ENCODE measurements at regions not wholly inside any gene's neighbourhood (a gene's known extent, or its start where the extent isn't known, plus 50 kb on each side); places are given as distances from the start of the nearest gene placed in this dataset.

DNA sequence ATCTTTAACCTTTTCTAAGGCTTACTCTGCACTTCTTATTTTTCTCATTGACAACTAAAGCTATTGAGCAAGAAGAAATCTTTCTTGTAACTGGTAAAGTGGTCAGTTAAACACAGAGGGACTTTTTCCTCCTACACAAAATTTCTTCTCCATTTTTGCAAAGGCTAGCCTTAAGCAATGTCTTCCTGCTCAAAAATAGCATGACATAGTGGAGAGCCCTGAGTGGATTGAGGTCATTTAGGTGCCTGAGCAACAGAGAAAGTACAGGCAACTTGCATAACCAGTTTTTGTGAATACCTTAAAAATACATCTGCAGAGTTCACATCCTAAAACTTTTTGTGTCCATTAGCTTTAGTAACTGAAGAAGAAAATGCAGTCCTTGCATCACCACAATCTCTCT, 144.7 kb upstream of the TTC14 start (continued):
- TF ChIP-seq VEZF1 (CRISPR knock-in tag; IDR thresholded peaks at IDR 0.05), result no peak

- intact Hi-C loops (cut with micrococcal nuclease) (no loop called here), in situ Hi-C loops (cut with MboI) (no loop called here)
- ATAC-seq (no peak), FAIRE-seq (no peak), DNase-seq (ENCODE audit: extremely low read depth in 1 of 4, low spot score in 3 of 4) (no peak)
- TF ChIP-seq KLF16 (IDR thresholded peaks at IDR 0.05), result no peak
- ChIA-PET POLR2A (no interaction called here), CTCF (ENCODE audit: low intra/inter-chr PET ratio) (no interaction called here)
- Histone ChIP-seq H3K4me1 (replicated peaks in 1 of 2; ENCODE audit: control insufficient read depth in 2 of 2, insufficient read depth in 2 of 2, low read length in 2 of 2) (no peaks in the 10 kb centered on the region), H3K9me1 (ENCODE audit: control insufficient read depth, insufficient read depth, low read length) (no peaks in the 10 kb centered on the region), H3K79me2 (ENCODE audit: control insufficient read depth, insufficient read depth, low read length) (no peaks in the 10 kb centered on the region), H3K36me3 (ENCODE audit: control insufficient read depth, insufficient read depth, low read length) (no peaks in the 10 kb centered on the region), H3K27ac (ENCODE audit: extremely low read depth, low read depth, low read length) (no peak overlapping the region), H3K4me3 (no peak overlapping the region), H3K9me3 (replicated peaks; ENCODE audit: control insufficient read depth, insufficient read depth, low read depth, low read length) (no peaks in the 10 kb centered on the region), H3K9ac (ENCODE audit: insufficient read depth in 1 of 2, low read depth in 2 of 2, low read length in 2 of 2) (no peak overlapping the region), H3K27me3 (ENCODE audit: control insufficient read depth in 2 of 2, insufficient read depth in 2 of 2, low read length in 2 of 2) (no peaks in the 10 kb centered on the region), H2AFZ (ENCODE audit: low read depth, low read length) (no peak overlapping the region), H3K4me2 (ENCODE audit: insufficient read depth, low read length) (no peak overlapping the region), H4K20me1 (replicated peaks; ENCODE audit: control insufficient read depth, insufficient read depth, low read length) (no peaks in the 10 kb centered on the region)
- BruUV-seq (replicated peaks), result no TSS peak
Measured at GRCh38 chr3:180466401-180467011, 135.5 kb upstream of the TTC14 start.

GRCh38 chr3:180467177-180467576, 134.8 kb upstream of the TTC14 start:
- DNase-seq (ENCODE audit: extremely low read depth in 1 of 4, low spot score in 3 of 4), result no peak
- no peak for FAIRE-seq
- no peak overlapping the region for H3K27ac ChIP-seq (ENCODE audit: extremely low read depth, low read depth, low read length)
- no peak overlapping the region for H3K4me2 ChIP-seq (ENCODE audit: insufficient read depth, low read length)
- no peaks in the 10 kb centered on the region for H4K20me1 ChIP-seq (replicated peaks; ENCODE audit: control insufficient read depth, insufficient read depth, low read length)
- H3K4me1 ChIP-seq (replicated peaks in 1 of 2; ENCODE audit: control insufficient read depth in 2 of 2, insufficient read depth in 2 of 2, low read length in 2 of 2), result no peaks in the 10 kb centered on the region
- no peak overlapping the region for H3K9ac ChIP-seq (ENCODE audit: insufficient read depth in 1 of 2, low read depth in 2 of 2, low read length in 2 of 2)
- H2AFZ ChIP-seq (ENCODE audit: low read depth, low read length), result no peak overlapping the region
- H3K36me3 ChIP-seq (ENCODE audit: control insufficient read depth, insufficient read depth, low read length), result no peaks in the 10 kb centered on the region
- no peaks in the 10 kb centered on the region for H3K9me3 ChIP-seq (replicated peaks; ENCODE audit: control insufficient read depth, insufficient read depth, low read depth, low read length)
- H3K4me3 ChIP-seq, result no peak overlapping the region
- no peak for ATAC-seq
- H3K79me2 ChIP-seq (ENCODE audit: control insufficient read depth, insufficient read depth, low read length), result no peaks in the 10 kb centered on the region
- 0% methylated on average over 1 of the region's 1 CpG for WGBS (ENCODE audit: insufficient coverage, low coverage, missing lambda C conversion rate)
- POLR2A ChIA-PET, result no interaction called here
- BruUV-seq (replicated peaks), result no TSS peak
- in situ Hi-C loops (cut with MboI), result no loop called here
- CTCF ChIA-PET (ENCODE audit: low intra/inter-chr PET ratio), result no interaction called here
- no peaks in the 10 kb centered on the region for H3K9me1 ChIP-seq (ENCODE audit: control insufficient read depth, insufficient read depth, low read length)
- H3K27me3 ChIP-seq (ENCODE audit: control insufficient read depth in 2 of 2, insufficient read depth in 2 of 2, low read length in 2 of 2), result no peaks in the 10 kb centered on the region
- intact Hi-C loops (cut with micrococcal nuclease), result no loop called here
- no peak for TF ChIP-seq HMBOX1 (IDR thresholded peaks at IDR 0.05)
- TF ChIP-seq, protein P1, sequence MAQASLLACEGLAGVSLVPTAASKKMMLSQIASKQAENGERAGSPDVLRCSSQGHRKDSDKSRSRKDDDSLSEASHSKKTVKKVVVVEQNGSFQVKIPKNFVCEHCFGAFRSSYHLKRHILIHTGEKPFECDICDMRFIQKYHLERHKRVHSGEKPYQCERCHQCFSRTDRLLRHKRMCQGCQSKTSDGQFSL (CRISPR knock-in tag; IDR thresholded peaks at IDR 0.05), result no peak
- TF ChIP-seq, protein P1 (tag; IDR thresholded peaks at IDR 0.05), result no peak
- TF ChIP-seq FUS (optimal IDR thresholded peaks at IDR 0.05; ENCODE audit: low read depth, low read length), result no peak
- TF ChIP-seq ZBTB2 (IDR thresholded peaks at IDR 0.05), result no peak
